Chondrocyte (in vitro differentiated cells): ENCODE measurements at regions not wholly inside any gene's neighbourhood (a gene's known extent, or its start where the extent isn't known, plus 50 kb on each side); places are given as distances from the start of the nearest gene placed in this dataset.

Experiments
- DNase-seq: peaks from one replicate; pipeline ENCODE4 v3.0.0; 2021; ENCODE audit warnings: mixed read lengths, low spot score
- H3K27ac Mint-ChIP-seq: one replicate; pipeline ENCODE4 v1.8.0; 2021; ENCODE audit warnings: mild to moderate bottlenecking, moderate library complexity, mixed read lengths; ENCODE audit not compliant: unreplicated experiment
- H3K27me3 Mint-ChIP-seq: 2 replicates; pipeline ENCODE4 v1.8.0; 2021; ENCODE audit warnings: low read depth, mixed read lengths
- H3K36me3 Mint-ChIP-seq: 2 replicates; pipeline ENCODE4 v1.8.0; 2021; ENCODE audit warnings: low read depth, mixed read lengths
- H3K4me1 Mint-ChIP-seq: 2 replicates; pipeline ENCODE4 v1.8.0; 2021; ENCODE audit warnings: low read depth, mild to moderate bottlenecking, mixed read lengths
- H3K4me3 Mint-ChIP-seq: one replicate; pipeline ENCODE4 v1.8.0; 2021; ENCODE audit warnings: mild to moderate bottlenecking, moderate library complexity, mixed read lengths; ENCODE audit not compliant: unreplicated experiment
- H3K9me3 Mint-ChIP-seq: 2 replicates; pipeline ENCODE4 v1.8.0; 2021; ENCODE audit warnings: low read depth, mixed read lengths
- CTCF ChIP-seq: fragments of 200-600 bp; sonication (generic); IDR thresholded peaks from 2 replicates; pipeline ENCODE4 v1.5.0; 2021; ENCODE audit warnings: antibody characterized with exemption, mild to moderate bottlenecking, moderate library complexity

DNA sequence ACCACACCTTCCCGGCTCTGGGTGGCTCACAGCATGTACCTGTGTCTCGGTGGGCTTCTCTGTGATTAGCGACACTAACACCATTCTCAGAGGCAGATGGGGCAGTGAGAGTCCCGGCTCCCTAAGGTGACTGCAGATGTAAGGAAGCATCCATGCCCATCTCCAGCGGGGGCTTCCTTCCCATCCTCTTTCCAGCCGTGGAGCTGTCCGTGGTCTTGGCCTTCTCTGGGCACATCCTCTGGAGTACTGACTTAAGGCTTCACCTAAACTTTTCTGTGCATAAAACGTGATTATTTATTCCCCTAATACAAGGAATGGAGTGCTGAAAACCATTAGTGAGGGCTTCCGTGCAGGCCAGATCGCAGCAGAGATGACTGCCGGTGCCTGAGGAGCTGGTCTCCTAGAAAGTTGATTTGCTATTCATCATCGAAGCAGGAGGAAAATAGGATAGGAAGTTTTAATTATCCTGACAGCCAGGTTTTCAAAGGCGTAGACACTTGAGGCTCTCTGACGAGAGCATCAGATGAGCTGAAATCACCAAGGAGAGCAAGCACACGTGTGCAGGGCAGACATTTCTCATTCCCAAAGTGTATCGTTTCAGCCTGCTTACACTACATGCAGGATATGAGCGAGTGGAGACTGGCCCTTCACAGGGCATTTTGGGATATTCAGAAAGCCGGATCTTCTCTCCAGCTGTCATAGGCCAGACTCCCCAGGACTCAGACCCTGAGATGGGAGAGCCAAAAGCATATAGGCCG, 186.1 kb upstream of the SALL3 start:
- no peak for TF ChIP-seq CTCF
- no peaks in the 10 kb centered on the region for H3K4me1 Mint-ChIP-seq
- peaks cover 3% of the 10 kb centered on the region for H3K9me3 Mint-ChIP-seq

GRCh38 chr18:78794071-78794430, 185.6 kb upstream of the SALL3 start:
- Mint-ChIP-seq H3K27me3 (no peaks in the 10 kb centered on the region), H3K4me1 (no peaks in the 10 kb centered on the region), H3K4me3 (no peak overlapping the region), H3K27ac (no peak overlapping the region), H3K36me3 (no peaks in the 10 kb centered on the region), H3K9me3 (peaks cover 3% of the 10 kb centered on the region)
- no peak for DNase-seq
- no peak for TF ChIP-seq CTCF

More for the DNA sequence above, 186.1 kb upstream of the SALL3 start:
- H3K4me3 Mint-ChIP-seq, result no peak overlapping the region
- H3K27me3 Mint-ChIP-seq, result no peaks in the 10 kb centered on the region
- no peaks in the 10 kb centered on the region for H3K36me3 Mint-ChIP-seq
- no peak overlapping the region for H3K27ac Mint-ChIP-seq
- DNase-seq, result no peak

- Mint-ChIP-seq H3K9me3 (peaks cover 12% of the 10 kb centered on the region), H3K36me3 (no peaks in the 10 kb centered on the region), H3K4me3 (no peak overlapping the region), H3K27ac (no peak overlapping the region), H3K4me1 (no peaks in the 10 kb centered on the region), H3K27me3 (no peaks in the 10 kb centered on the region)
- TF ChIP-seq CTCF, result no peak
- peak; percentile 75 for DNase-seq
Observed at GRCh38 chr18:78796693-78797455, 182.7 kb upstream of the SALL3 start.

DNA sequence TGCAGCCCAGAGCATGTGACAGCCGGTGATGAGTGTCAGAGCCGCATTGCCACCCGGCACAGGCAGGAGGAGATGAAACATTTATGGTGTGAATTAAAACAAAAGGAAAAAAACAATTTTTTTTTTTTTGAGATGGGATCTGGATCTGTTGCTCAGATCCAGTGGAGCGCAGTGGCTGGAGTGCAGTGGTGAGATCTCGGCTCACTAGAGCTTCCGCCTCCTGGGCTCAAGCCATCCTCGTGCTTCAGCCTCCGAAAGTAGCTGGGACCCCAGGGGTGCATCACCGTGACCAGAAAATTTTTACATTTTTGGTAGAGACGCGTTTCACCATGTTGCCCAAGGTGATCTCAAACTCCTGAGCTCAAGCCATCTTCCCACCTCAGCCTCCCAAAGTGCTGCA, 182.1 kb upstream of the SALL3 start:
- H3K27me3 Mint-ChIP-seq, result no peaks in the 10 kb centered on the region
- H3K27ac Mint-ChIP-seq, result no peak overlapping the region
- H3K9me3 Mint-ChIP-seq, result peaks cover 12% of the 10 kb centered on the region
- no peak for TF ChIP-seq CTCF
- H3K4me3 Mint-ChIP-seq, result no peak overlapping the region
- H3K4me1 Mint-ChIP-seq, result no peaks in the 10 kb centered on the region
- DNase-seq, result peak; percentile 64
- H3K36me3 Mint-ChIP-seq, result no peaks in the 10 kb centered on the region

DNA sequence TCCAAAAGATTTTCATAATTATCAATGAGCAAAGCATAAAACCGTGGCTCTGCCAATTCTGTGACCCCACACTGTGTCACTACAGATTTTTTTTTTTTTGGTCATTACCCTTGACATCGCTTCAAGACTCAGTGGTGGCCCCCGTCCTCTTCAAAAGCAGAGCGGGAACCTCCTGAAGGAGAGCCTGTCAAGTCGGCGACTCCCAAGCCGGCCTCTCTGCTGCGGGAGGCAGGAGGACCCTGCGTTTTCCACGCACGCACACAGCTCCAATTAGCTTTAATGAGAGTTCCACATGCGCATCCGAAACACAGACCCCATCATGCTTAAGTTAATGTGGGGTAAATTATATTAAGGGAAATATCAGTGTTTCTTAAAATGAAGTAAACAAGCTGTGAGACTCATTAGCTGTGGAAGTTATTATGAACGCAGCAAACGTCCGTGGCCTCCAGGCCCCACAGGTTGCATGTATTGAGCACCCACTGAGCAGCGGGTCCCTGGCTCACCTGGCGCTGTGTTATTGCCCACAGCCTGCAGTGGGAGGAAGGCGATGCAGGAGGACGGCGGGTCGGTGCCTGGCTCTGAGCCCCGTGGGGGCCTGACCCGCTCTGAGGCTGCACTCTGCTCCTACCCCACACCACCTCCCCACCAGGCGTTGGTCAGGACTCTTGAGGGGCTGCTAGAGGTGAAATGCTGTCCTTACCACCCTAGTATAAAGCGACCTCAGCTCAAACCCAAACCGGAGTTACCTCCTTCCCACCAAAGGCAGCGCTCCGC, 181.0 kb upstream of the SALL3 start:
- Mint-ChIP-seq H3K36me3 (no peaks in the 10 kb centered on the region), H3K27ac (no peak overlapping the region), H3K4me1 (no peaks in the 10 kb centered on the region), H3K9me3 (peaks cover 16% of the 10 kb centered on the region), H3K27me3 (no peaks in the 10 kb centered on the region), H3K4me3 (no peak overlapping the region)
- no peak for TF ChIP-seq CTCF
- peak; percentile 90 for DNase-seq
